GM12878 (cell line): ENCODE measurements at regions not wholly inside any gene's neighbourhood (a gene's known extent, or its start where the extent isn't known, plus 50 kb on each side); places are given as distances from the start of the nearest gene placed in this dataset.

Experiments
- ATF2 ChIP-seq: IDR thresholded peaks from 2 replicates; pipeline ENCODE4 v1.6.1; 2012; ENCODE audit warnings: low read length, inconsistent platforms
- CBFB ChIP-seq: IDR thresholded peaks from 2 replicates; pipeline ENCODE4 v1.6.1; 2016; ENCODE audit warnings: antibody characterized with exemption, low read depth
- CHD4 ChIP-seq: fragments of 200-600 bp; sonication (generic); IDR thresholded peaks from 2 replicates; pipeline ENCODE4 v1.6.1; 2016; ENCODE audit warnings: mild to moderate bottlenecking
- CTCF ChIP-seq, 3 experiments: IDR thresholded peaks in 2 of 3; conservative IDR thresholded peaks in 1 of 3; 2 replicates each; pipeline ENCODE4 v1.5.1; 2011; ENCODE audit warnings: low read depth in 3 of 3, low read length in 3 of 3, mild to moderate bottlenecking in 3 of 3, control low read depth in 2 of 3, moderate library complexity in 2 of 3, inconsistent platforms in 1 of 3, mixed read lengths in 1 of 3; ENCODE audit not compliant: control insufficient read depth in 2 of 3, insufficient read depth in 1 of 3; ENCODE audit errors: extremely low read depth in 1 of 3
- DPF2 ChIP-seq: fragments of 450-650 bp; IDR thresholded peaks from 2 replicates; pipeline ENCODE4 v1.6.1; 2017; ENCODE audit warnings: mild to moderate bottlenecking
- EED ChIP-seq: sonication (generic); IDR thresholded peaks from 2 replicates; pipeline ENCODE4 v1.6.1; 2016; ENCODE audit warnings: antibody characterized with exemption, low read depth
- ETV6 ChIP-seq, 2 experiments: fragments of 450-650 bp in 1 of 2; IDR thresholded peaks in 1 of 2; conservative IDR thresholded peaks in 1 of 2; 2 replicates each; pipeline ENCODE4 v1.6.1; 2014; ENCODE audit warnings: antibody characterized with exemption in 1 of 2, borderline replicate concordance in 1 of 2, low read depth in 1 of 2, mild to moderate bottlenecking in 1 of 2, moderate library complexity in 1 of 2
- FOXK2 ChIP-seq: fragments of 450-650 bp; IDR thresholded peaks from 2 replicates; pipeline ENCODE4 v1.6.1; 2017; ENCODE audit warnings: mild to moderate bottlenecking, moderate library complexity
- FOXM1 ChIP-seq: IDR thresholded peaks from 2 replicates; pipeline ENCODE4 v1.6.1; 2012; ENCODE audit warnings: low read depth, mild to moderate bottlenecking, inconsistent platforms, low read length, moderate library complexity
- HDAC6 ChIP-seq: fragments of 200-600 bp; sonication (generic); IDR thresholded peaks from one replicate; pipeline ENCODE4 v1.8.0; 2017; ENCODE audit warnings: antibody characterized with exemption; ENCODE audit not compliant: unreplicated experiment
- KLF5 ChIP-seq: fragments of 450-650 bp; IDR thresholded peaks from 2 replicates; pipeline ENCODE4 v1.6.1; 2014; ENCODE audit warnings: mild to moderate bottlenecking; ENCODE audit not compliant: partially characterized antibody
- MTA2 ChIP-seq: fragments of 450-650 bp; IDR thresholded peaks from 2 replicates; pipeline ENCODE4 v1.6.1; 2016; ENCODE audit warnings: low read depth, mild to moderate bottlenecking, moderate library complexity
- NBN ChIP-seq: fragments of 450-650 bp; IDR thresholded peaks from 2 replicates; pipeline ENCODE4 v1.6.1; 2016
- NR2F1 ChIP-seq: fragments of 450-650 bp; conservative IDR thresholded peaks from 2 replicates; pipeline ENCODE4 v1.6.1; 2017; ENCODE audit warnings: mild to moderate bottlenecking
- PML ChIP-seq: IDR thresholded peaks from 2 replicates; pipeline ENCODE4 v1.6.1; 2012; ENCODE audit warnings: low read length, inconsistent platforms
- POLR2A ChIP-seq: IDR thresholded peaks from 2 replicates; pipeline ENCODE4 v1.6.1; 2011; ENCODE audit warnings: low read depth, mild to moderate bottlenecking, low read length
- POLR2AphosphoS5 ChIP-seq: IDR thresholded peaks from 2 replicates; pipeline ENCODE4 v1.6.1; 2011; ENCODE audit warnings: mild to moderate bottlenecking, low read length, inconsistent platforms
- PRDM15 ChIP-seq: fragments of 450-650 bp; formaldehyde crosslinking; IDR thresholded peaks from 2 replicates; pipeline ENCODE4 v1.4.0; 2020; ENCODE audit warnings: mild to moderate bottlenecking, moderate library complexity
- RBBP5 ChIP-seq: fragments of 200-600 bp; sonication (generic); conservative IDR thresholded peaks from 2 replicates; pipeline ENCODE4 v1.6.1; 2016
- RFX5 ChIP-seq: IDR thresholded peaks from 2 replicates; pipeline ENCODE4 v1.6.1; 2011; ENCODE audit warnings: low read depth, low read length, improper control_type of control experiment
- RUNX3 ChIP-seq: IDR thresholded peaks from 2 replicates; pipeline ENCODE4 v1.6.1; 2012; ENCODE audit warnings: low read length, inconsistent platforms
- SKIL ChIP-seq: fragments of 450-650 bp; IDR thresholded peaks from 2 replicates; pipeline ENCODE4 v1.6.1; 2017; ENCODE audit warnings: mild to moderate bottlenecking, low read depth, inconsistent platforms; ENCODE audit not compliant: poor library complexity, severe bottlenecking
- SMAD1 ChIP-seq: fragments of 450-650 bp; IDR thresholded peaks from 2 replicates; pipeline ENCODE4 v1.6.1; 2018; ENCODE audit warnings: mild to moderate bottlenecking, low read depth; ENCODE audit not compliant: partially characterized antibody
- ZBED1 ChIP-seq: IDR thresholded peaks from 2 replicates; pipeline ENCODE4 v1.6.1; 2016; ENCODE audit warnings: borderline replicate concordance
- ZNF217 ChIP-seq: fragments of 450-650 bp; IDR thresholded peaks from 2 replicates; pipeline ENCODE4 v1.6.1; 2017; ENCODE audit warnings: antibody characterized with exemption, mild to moderate bottlenecking
- ZNF622 ChIP-seq: fragments of 450-650 bp; IDR thresholded peaks from 2 replicates; pipeline ENCODE4 v1.6.1; 2017; ENCODE audit warnings: mild to moderate bottlenecking, inconsistent platforms

- TF ChIP-seq ATF2: peak; percentile 93
- TF ChIP-seq ZNF622: no peak
- no peak for TF ChIP-seq RFX5
- TF ChIP-seq HDAC6: no peak
- TF ChIP-seq CHD4: no peak
- TF ChIP-seq CBFB: no peak; the same call in 1 of the 2 replicates
- TF ChIP-seq RUNX3: peak; percentile 87
- TF ChIP-seq ZBED1: peak; percentile 65; the same call in 1 of the 2 replicates
- TF ChIP-seq EED: peak; percentile 80
- peak; percentile 68; the same call in 1 of the 2 replicates for TF ChIP-seq PML
- no peak for TF ChIP-seq SKIL
- TF ChIP-seq MTA2: no peak
- no peak; the same call in 1 of the 2 replicates for TF ChIP-seq NR2F1
- TF ChIP-seq CTCF (IDR thresholded peaks at IDR 0.05 in 2 of 3, conservative IDR thresholded peaks at IDR 0.05 in 1 of 3; ENCODE audit: control insufficient read depth in 2 of 3, extremely low read depth in 1 of 3, insufficient read depth in 1 of 3, low read depth in 3 of 3, low read length in 3 of 3): no peak
- no peak for TF ChIP-seq KLF5
- TF ChIP-seq PRDM15 (CRISPR knock-in tag): no peak
- TF ChIP-seq RBBP5: no peak
- no peak for TF ChIP-seq ZNF217
- TF ChIP-seq NBN: no peak
- peak; percentile 84 for TF ChIP-seq FOXM1
- TF ChIP-seq FOXK2: no peak
- no peak for TF ChIP-seq POLR2A
- TF ChIP-seq DPF2: 0 out of 2 replicates have a peak, but pooled peaks have one; percentile 21
- peak in 1 of 2 experiments; percentile 11; a peak in 1 of 4 replicates for TF ChIP-seq ETV6 (conservative IDR thresholded peaks at IDR 0.05 in 1 of 2, IDR thresholded peaks at IDR 0.05 in 1 of 2; ENCODE audit: borderline replicate concordance in 1 of 2, low read depth in 1 of 2)
- TF ChIP-seq POLR2AphosphoS5: no peak
- no peak for TF ChIP-seq SMAD1
These were observed 293.9 kb downstream of the QKI start (continued) for GRCh38 chr6:163708466-163708865.
